ENCODE measurements at regions not wholly inside any gene's neighbourhood (a gene's known extent, or its start where the extent isn't known, plus 50 kb on each side); places are given as distances from the start of the nearest gene placed in this dataset.

GRCh38 chr6:50654155-50654554 lies 59.2 kb upstream of the TFAP2D start:
- no peak for TF ChIP-seq EZH2 (IDR thresholded peaks at IDR 0.05; ENCODE audit: borderline replicate concordance, low read length)
- no peak for TF ChIP-seq CTCF (conservative IDR thresholded peaks at IDR 0.05 in 1 of 2, IDR thresholded peaks at IDR 0.05 in 1 of 2; ENCODE audit: extremely low read depth in 1 of 2, insufficient read depth in 1 of 2, low read depth in 1 of 2, low read length in 2 of 2)

Data from mammary epithelial cell (primary cell).